KOPT-K1 (cell line): ENCODE measurements at regions not wholly inside any gene's neighbourhood (a gene's known extent, or its start where the extent isn't known, plus 50 kb on each side); places are given as distances from the start of the nearest gene placed in this dataset.

Experiments used
- H3K27ac ChIP-seq: fragments of 200-600 bp; sonication (generic); 2 replicates; pipeline ENCODE4 v1.5.1; 2016; ENCODE audit warnings: antibody characterized with exemption, mild to moderate bottlenecking, low read depth, low read length; ENCODE audit not compliant: poor library complexity, severe bottlenecking
- H3K36me3 ChIP-seq: fragments of 200-600 bp; sonication (generic); 2 replicates; pipeline ENCODE4 v1.5.1; 2017; ENCODE audit warnings: antibody characterized with exemption, mild to moderate bottlenecking, low read length, moderate library complexity; ENCODE audit not compliant: insufficient read depth
- H3K9me3 ChIP-seq: fragments of 200-600 bp; sonication (generic); 2 replicates; pipeline ENCODE4 v1.5.1; 2017; ENCODE audit warnings: antibody characterized with exemption, low read length, mild to moderate bottlenecking; ENCODE audit not compliant: insufficient read depth, poor library complexity, severe bottlenecking

GRCh38 chr4:134297765-134298164, 96.2 kb upstream of the PABPC4L start:
- Histone ChIP-seq H3K36me3 (no peaks in the 10 kb centered on the region), H3K27ac (no peak overlapping the region), H3K9me3 (no peaks in the 10 kb centered on the region)

GRCh38 chr4:134282680-134283079, 81.1 kb upstream of the PABPC4L start:
- no peaks in the 10 kb centered on the region for H3K9me3 ChIP-seq
- no peak overlapping the region for H3K27ac ChIP-seq
- no peaks in the 10 kb centered on the region for H3K36me3 ChIP-seq

GRCh38 chr4:134278675-134279074, 77.1 kb upstream of the PABPC4L start:
- H3K27ac ChIP-seq, result no peak overlapping the region

GRCh38 chr4:134276476-134276875, 74.9 kb upstream of the PABPC4L start:
- Histone ChIP-seq H3K9me3 (no peaks in the 10 kb centered on the region), H3K27ac (no peak overlapping the region), H3K36me3 (no peaks in the 10 kb centered on the region)

More at GRCh38 chr4:134278675-134279074, 77.1 kb upstream of the PABPC4L start:
- no peaks in the 10 kb centered on the region for H3K36me3 ChIP-seq
- no peaks in the 10 kb centered on the region for H3K9me3 ChIP-seq

- no peaks in the 10 kb centered on the region for H3K36me3 ChIP-seq
- no peaks in the 10 kb centered on the region for H3K9me3 ChIP-seq
- no peak overlapping the region for H3K27ac ChIP-seq
Observed at GRCh38 chr4:134260126-134260525, 58.5 kb upstream of the PABPC4L start.
